HG03135 (cell line): ENCODE measurements at regions not wholly inside any gene's neighbourhood (a gene's known extent, or its start where the extent isn't known, plus 50 kb on each side); places are given as distances from the start of the nearest gene placed in this dataset.

Experiments used
- ATAC-seq: cut with Tn5 transposase; IDR thresholded peaks from one replicate; pipeline ENCODE4 v1.9.1; 2021; ENCODE audit warnings: mild to moderate bottlenecking, moderate library complexity; ENCODE audit not compliant: unreplicated experiment

- no peak for ATAC-seq
These were observed 213.4 kb upstream of the EOMES start for GRCh38 chr3:27935492-27935891.

- no peak for ATAC-seq
These were observed 217.4 kb upstream of the EOMES start for GRCh38 chr3:27939521-27939920.

GRCh38 chr3:27939940-27940339, 217.8 kb upstream of the EOMES start:
- no peak for ATAC-seq

GRCh38 chr3:27943106-27943505, 221.0 kb upstream of the EOMES start:
- ATAC-seq = no peak

DNA sequence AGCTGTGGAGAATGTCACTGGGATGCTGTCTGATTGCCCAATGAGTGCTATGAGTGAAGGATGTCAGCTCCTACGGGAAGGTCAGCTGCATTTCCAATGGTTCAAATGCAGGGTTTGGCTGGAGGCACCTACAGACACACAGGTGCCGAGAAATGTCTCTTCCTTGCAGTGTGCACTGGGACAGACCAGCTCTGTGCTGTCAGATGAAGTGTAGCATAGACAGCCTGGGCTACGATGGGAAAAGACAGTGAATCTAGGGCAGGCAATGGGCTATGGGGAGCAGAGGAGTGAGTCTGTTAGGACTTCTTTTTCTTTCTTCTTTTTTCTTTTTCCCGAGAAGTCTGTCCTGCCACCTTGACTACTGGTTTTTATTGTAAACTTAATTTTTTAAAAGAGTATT, 223.1 kb upstream of the EOMES start:
- ATAC-seq = no peak

DNA sequence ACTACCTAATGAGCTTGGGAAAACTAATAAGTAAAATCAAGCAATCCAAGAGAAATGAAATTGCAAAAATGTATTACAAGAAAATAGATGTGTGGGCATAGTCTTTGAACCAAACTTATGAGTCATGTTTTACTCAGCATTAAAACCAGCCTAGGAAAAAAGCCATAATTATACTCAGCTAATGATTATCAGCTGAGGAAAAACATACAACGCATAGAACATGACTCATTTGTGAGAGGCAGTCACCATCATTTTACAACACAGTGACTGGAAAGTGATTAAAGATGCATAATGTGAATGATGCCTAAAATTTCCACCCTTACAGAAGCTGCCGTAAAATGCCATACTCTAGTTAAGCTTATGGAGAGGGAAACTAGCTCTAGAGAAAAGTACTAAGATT, 238.0 kb upstream of the EOMES start:
- ATAC-seq = no peak

DNA sequence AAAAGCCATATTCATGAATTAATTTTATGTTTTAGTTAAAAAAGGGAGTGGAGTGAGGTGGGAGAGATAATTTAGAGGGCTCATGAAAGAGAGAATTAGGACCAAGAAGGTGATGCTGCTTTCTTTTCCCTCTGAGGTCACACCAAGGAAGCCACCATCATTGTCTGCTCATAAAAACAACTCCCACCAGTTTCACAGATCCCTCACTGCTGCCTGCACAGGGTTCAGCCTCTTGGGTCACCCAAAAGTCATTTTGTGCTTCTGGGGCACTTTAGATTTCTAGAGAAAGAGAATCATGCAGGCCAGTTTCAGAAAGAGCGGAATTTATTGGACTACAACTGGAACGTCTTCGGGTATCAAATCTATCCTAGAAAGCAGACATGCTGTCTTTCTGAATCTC, 241.4 kb upstream of the EOMES start:
- ATAC-seq = no peak

- no peak for ATAC-seq
These were observed 249.5 kb upstream of the EOMES start for GRCh38 chr3:27971600-27971999.

- ATAC-seq = no peak
These were observed 254.8 kb upstream of the EOMES start for GRCh38 chr3:27976933-27977332.

- no peak for ATAC-seq
These were observed 256.3 kb upstream of the EOMES start for GRCh38 chr3:27978440-27978839.

DNA sequence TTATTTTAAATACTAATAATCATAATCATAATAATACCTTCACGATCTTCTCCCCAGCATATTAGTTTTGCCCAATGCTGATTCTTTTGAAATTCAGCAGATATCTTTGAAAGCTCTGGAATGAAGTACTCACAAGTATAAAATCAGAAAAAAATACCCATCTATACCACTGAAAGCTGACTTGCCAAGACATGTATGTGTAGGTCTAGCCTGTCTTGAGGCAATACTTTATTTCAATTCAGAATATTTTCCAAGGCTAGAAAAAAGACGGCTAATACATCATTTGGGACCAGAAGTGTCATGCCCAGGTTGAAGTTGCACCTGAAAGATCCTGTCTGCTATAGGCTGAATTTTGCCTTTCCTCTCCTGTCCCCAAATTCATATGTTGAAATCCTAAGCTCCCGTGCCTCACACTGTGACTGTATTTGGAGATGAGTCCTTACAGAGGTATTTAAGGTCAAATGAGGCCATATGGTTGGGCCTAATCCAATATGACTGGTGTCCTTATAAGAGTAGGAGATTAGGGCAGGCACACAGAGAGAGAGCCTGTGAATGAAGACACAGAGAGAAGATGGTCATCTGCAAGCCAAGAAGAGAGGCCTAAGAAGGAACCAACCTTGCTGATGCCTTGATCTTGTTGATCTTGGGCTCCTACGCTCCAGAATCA, 255.9 kb upstream of the CMC1 start:
- ATAC-seq = no peak

GRCh38 chr3:27986234-27986879, 255.1 kb upstream of the CMC1 start:
- ATAC-seq = no peak

DNA sequence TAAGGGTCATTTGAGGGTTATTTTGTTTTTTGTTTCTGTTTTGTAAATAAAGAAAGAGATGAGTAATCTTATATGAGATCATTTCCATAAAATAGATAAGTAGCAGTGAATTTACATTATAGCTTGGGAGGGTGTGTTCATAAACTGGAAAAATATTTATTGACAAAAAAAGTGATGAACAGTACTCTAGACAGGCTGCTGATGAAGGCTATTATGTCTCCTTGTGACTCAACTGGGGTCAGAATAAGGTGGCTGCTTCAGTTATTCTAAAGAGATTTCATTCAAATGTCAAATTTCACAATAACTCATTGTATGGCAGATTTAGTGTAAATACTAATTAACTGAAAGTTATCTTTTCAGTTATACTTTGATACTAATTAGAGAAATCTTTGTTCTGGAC, 251.1 kb upstream of the CMC1 start:
- ATAC-seq = no peak

DNA sequence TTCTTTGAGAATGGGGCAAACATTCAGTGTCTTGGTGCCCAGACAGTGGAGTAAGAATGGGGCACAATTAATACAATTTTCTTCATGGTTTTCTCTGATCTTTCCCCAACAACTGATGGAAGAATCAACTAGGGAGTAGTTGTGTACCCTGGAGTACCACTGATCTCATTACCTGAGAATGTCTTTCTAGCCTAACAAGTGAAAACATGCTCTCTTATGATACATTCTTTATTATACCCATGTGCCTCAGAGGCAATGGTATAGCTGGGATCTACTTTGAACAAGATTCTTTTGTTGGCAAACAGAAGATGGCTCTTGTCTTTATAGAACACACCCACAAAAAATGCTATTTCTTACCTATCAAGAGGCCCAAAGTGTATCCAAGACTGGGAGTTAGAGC, 250.6 kb upstream of the CMC1 start:
- no peak for ATAC-seq

- ATAC-seq = no peak
These were observed 248.4 kb upstream of the CMC1 start for GRCh38 chr3:27993051-27993450.

DNA sequence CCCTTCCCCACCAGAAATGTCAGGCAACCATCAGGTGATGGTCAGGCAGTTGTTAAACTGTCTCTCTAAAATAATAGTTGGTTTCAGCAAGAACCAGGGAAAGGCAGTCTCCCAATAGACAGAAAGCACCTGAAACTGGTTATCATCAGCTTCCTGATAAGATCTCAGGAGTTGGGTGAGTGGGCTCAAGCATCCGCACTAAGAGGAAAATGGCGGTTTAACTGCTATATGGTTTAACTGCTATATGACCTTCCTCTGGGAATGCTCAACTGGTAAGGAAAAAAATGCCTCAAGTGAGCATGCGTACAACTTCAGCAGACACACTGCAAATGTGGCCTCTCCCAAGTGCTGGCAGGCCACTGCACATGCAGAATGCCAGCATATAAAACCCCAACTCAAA, 240.8 kb upstream of the CMC1 start:
- no peak for ATAC-seq

GRCh38 chr3:28008235-28008634, 233.2 kb upstream of the CMC1 start:
- ATAC-seq = no peak

- no peak for ATAC-seq
These were observed 228.6 kb upstream of the CMC1 start for GRCh38 chr3:28012830-28013229.

DNA sequence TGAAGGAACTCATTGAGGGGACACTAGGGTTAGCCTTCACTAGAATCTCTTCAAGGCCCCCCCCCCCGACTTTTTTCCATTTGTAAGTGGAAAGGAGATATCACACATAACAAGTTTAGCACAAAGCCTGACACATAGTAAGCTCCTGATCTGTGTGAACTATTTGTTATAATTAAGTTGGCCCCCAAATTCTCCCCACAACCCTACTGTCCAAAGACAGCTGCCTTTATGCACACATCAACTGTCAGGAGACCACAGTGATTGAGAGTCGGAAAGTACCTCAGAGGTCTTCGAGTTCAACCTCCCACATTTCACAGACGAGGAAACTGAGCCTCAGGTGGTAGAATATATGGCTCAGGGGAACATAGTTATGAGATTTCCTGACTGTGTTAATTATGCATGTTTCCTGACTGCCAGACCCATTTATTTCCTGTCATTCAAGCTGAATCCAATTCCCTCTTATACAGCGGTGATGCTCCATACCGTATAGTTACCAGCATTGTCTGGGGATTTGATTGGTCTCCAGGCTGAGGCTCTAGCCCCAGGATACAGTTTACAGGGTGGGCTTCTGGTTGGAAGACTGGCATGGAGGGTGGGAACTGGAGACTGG, 227.4 kb upstream of the CMC1 start:
- no peak for ATAC-seq

GRCh38 chr3:28018925-28019718, 222.3 kb upstream of the CMC1 start:
- ATAC-seq = no peak

DNA sequence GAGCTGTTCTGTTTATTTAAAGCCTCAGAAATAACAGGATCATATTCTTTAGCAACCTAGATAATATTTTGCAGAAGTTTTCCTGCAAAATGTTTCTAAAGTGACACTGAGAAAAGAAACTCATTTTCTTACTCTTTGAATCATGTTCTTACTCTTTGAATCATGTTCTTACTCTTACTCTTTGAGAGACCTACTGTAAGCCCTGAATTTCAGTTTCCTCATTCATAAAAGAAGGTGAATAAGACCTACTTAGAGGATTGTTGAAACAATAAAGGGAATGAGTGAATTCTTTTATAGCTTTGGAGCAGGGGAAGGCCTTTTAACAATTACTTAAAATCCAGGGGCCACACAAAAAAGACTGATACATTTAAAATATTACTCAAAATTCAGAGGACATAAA, 221.7 kb upstream of the CMC1 start:
- no peak for ATAC-seq

- no peak for ATAC-seq
These were observed 218.5 kb upstream of the CMC1 start for GRCh38 chr3:28022916-28023315.
